GM18907 (cell line): ENCODE measurements at regions not wholly inside any gene's neighbourhood (a gene's known extent, or its start where the extent isn't known, plus 50 kb on each side); places are given as distances from the start of the nearest gene placed in this dataset.

Experiments used
- ATAC-seq: cut with Tn5 transposase; IDR thresholded peaks from one replicate; pipeline ENCODE4 v1.9.1; 2021; ENCODE audit warnings: mild to moderate bottlenecking, moderate library complexity; ENCODE audit not compliant: unreplicated experiment

GRCh38 chr13:47459512-47459911 lies 541.6 kb downstream of the SUCLA2 start:
- no peak for ATAC-seq

- ATAC-seq: no peak
Observed at GRCh38 chr13:47457626-47458025, 543.4 kb downstream of the SUCLA2 start.

DNA sequence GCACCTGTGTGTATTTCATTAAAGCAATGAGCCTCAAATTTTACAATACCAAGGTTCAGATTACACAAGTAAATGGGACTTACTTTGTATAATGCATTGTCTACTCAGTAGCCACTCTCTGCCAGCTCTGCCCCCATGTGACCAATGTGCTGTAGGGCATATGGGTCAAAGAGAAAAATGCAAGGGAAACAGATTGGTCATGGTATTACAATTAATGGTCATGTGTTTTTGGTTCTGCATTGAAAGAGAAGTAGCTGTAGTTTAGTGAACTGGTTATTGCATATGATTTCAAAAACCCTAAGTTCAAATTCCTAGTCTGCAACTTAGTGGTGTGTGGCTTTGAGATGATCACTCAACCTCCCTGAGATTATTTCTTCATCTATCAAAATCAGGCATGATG lies 545.4 kb downstream of the SUCLA2 start:
- ATAC-seq: no peak

DNA sequence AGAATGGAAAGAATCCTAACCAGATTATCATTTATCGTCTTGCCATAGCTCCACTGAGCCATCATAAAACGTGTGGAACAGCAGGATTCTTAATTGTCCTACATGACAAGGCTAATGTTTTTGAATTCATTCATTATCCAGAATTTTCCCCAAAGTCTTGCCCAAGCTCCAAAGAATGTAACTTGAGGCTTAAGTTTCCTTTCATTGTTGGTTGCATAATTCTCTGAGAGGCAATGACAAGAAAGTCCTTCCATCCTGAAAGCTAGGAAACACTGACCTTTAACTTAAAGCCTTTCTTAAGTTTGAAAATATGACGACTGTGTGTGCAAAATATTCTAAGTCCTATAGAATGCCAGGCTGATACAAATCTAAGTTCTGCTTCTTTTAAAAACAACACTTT lies 546.1 kb downstream of the SUCLA2 start:
- ATAC-seq: no peak

DNA sequence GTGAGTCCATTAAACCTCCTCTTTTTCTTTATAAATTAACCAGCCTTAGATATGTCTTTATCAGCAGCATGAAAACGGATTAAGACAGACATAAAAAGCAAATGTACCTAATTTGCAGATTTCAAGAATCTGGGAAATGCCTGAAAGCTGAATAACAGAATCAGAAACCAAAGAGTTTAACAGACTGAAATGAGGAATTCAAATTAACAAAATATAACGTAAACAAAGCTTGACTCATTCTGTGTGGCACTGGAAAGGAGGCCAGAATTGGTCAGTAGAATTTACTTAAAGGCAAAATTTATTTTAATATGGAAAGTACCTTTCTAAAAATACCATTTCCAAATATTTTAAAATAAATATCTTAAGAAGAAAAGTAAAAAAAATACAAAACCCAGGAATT lies 540.6 kb upstream of the HTR2A start:
- ATAC-seq: no peak

DNA sequence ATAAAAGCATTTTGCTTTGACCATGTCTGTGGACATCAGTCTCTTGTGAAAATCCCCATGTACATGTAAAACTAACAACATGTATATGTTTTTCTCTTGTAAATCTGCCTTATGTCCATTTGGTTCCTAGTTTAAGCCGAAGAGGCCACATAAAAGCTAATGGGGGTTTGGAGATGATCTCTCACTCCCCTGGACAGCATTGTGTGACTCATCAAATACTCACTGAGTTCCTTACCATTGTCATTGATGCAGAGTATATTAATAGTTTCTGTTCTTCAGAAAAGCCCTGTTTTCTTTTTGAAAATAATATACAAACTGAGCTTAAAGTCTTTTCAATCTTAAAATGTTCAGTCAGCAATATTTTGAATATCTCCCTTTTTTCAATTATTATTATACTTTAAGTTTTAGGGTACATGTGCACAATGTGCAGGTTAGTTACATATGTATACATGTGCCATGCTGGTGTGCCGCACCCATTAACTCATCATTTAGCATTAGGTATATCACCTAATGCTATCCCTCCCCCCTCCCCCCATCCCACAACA lies 536.7 kb upstream of the HTR2A start:
- no peak for ATAC-seq

DNA sequence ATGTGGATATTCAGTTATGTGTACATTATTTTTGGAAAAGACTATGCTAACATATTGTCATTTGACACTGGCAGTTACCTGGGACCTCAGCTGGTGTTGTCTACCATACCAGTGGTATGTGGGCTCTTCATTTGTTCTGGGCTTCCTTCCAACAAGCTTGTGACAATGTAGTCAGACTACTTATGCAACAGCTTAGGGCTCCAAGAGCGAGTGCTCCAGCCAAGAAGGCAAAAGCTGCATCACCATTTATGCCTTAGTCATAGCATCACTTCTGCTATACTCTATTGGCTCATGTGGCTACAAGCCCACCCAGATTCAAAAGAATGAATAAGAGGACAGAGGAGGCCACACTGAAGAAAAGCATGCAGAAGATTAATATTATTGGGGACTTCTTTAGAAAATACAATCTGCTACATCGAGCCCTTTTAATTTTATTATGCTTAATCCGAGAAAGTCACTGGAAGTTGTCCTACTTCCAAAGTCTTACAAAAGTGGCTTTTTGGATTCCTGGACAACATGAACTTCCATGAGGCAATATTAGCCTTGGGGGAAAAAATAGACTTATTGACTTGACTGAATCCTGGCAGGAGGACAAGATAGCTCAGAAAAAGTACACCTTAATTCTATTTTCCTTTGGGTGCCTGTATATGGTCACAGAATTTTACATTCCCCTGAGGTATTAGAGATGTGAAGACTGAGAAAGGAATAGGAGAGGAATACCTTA lies 529.4 kb upstream of the HTR2A start:
- ATAC-seq: no peak

GRCh38 chr13:47421525-47421924 lies 524.7 kb upstream of the HTR2A start:
- ATAC-seq: no peak

GRCh38 chr13:47420568-47420967 lies 523.7 kb upstream of the HTR2A start:
- no peak for ATAC-seq

DNA sequence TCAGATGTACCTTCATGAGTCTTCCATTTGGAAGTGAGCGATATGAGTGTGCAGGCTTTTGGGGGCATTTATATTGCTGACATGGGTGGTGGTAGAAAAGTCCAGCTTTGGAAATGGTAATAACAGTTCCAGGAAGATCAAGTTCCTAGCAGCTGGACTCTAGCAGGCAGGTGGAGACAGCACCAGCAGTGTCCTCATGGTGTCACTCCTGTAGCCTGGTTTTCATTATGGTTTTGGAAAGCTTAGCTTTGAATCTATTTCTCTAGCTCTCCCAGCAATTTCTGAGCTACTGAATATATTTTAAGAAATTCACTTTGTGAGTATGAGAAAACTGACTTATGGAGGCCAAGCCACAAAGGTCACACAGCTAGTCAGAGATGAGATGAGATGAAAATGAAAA lies 523.2 kb upstream of the HTR2A start:
- no peak for ATAC-seq

DNA sequence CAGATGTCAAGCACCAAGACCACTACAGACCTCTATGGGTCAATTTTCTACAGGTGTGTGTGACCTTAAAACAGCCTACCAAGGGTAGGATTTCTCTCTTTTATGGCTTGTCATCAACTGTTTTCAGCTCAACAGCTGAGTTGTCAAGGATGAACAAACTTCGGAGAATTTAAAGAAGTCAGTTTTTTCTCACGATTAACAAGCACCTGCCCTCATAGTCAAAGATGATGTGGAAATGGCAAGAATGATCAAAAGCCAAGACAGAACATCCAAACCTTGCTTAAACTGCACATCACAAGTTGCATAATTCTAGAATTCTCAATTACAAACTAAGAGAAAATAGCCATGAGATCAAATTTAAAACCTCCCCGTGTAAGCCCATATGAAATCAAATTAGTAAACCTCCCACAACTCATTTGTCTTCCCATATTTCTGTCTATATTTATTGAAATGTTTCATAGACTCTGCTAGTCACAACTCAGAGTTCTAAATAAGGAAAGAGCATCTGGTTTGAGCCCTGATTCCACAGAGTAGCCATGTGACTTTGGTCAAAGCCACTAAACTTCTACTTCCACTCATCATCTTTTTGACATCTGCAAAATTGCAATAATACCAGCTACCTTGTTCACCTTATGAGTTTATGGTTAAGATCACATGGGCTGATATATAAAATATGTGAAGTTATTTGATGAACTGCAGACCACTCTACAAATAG lies 521.5 kb upstream of the HTR2A start:
- no peak for ATAC-seq

- ATAC-seq: no peak
Observed at GRCh38 chr13:47417485-47417884, 520.6 kb upstream of the HTR2A start.

- ATAC-seq: no peak
Observed at GRCh38 chr13:47415048-47415447, 518.2 kb upstream of the HTR2A start.

DNA sequence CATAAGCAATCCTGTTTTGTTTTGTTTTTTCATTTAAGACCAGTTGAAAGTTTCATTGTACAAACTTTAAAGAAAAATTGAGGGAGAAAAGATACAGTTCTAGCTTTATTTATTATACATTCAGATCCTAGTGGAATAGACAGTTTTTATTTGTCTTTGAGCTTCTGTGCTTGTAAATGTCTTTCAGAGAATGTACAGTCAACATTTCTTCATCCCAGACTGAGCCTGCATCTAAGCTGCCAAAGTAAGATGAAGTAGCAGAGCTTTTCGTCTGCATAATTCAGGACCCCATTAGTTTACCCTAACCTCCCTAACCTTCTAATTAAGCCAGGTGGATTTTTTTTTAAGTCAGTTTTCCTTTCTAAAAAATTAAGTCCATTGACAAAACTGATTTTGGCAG lies 516.7 kb upstream of the HTR2A start:
- ATAC-seq: no peak

- ATAC-seq: no peak
Observed at GRCh38 chr13:47413112-47413511, 516.3 kb upstream of the HTR2A start.

GRCh38 chr13:47409778-47410177 lies 512.9 kb upstream of the HTR2A start:
- ATAC-seq: no peak

- no peak for ATAC-seq
Observed at GRCh38 chr13:47408546-47409319, 511.9 kb upstream of the HTR2A start.

DNA sequence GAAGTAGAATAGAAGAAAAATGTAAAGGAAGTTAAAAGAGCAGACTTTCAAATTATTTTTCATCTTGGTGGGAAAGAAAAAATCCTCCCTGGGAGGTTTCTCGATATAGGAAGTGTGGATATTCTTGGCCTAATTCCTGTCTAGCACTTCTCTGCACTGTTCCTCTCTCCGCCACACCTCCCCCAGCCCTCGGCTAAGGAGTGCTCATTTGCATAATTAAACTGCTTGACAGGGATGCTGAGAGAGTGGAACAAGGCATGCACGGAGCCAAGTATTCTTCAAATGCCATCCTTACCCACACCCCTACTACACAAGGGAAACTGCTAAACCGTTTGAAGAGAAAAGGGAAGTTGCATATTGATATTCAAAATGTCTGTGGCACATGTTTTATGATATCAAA lies 511.0 kb upstream of the HTR2A start:
- no peak for ATAC-seq

DNA sequence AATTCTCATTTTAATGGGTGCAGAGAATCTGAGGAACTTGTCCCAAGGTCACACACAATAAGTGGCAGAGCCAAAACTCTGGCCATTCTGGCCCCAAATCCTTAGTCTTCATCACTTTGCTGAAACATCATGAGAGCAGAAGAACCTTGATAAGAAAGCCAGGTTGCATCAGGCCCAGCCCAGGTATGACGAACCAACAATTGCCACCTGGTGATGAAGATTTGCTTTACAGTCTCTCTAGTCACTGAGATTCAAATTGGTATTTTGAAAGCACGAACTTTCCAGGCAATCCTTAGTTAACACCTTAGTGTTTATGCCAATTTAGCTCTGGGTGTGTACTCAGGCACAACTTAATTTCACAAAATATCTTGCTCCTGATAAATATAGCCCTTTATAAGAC lies 502.7 kb upstream of the HTR2A start:
- no peak for ATAC-seq

DNA sequence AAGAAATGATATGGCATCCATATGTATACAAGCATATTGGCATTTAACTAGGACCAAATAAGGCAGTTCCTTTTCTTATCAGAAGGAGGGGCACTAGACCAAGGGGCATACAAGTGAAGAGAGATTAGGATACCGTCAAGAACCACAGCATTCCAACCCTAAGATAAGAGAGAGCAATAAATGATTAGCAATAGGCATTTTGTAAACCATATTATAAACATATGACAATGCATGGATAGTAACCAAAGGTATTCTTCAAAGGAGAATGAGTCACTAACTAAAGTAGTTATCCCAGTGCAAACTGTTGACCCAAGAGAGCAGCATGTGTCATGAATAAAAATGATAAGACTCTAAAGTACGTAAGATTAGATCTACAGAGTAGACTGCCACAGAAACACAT lies 500.9 kb upstream of the HTR2A start:
- ATAC-seq: no peak

DNA sequence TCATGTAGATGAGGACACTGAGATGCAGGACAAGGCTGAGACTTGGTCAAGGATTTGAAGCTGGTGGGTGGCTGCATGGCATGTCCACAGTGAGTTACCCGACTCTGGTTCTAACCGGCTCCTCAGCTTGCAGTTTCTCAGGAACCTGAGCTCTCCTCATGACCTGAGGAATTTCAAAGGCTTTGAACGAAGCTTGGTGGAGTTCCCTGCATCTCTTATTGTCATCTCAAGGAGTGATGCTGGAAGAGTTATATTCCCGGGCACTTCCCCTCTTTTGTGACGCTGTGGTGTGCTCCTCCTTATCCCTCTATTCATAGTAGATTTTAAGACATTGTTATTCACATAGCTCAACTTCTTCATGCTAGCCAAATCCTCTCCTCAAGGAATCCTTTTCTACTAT lies 500.1 kb upstream of the HTR2A start:
- no peak for ATAC-seq

- no peak for ATAC-seq
Observed at GRCh38 chr13:47374741-47375140, 477.9 kb upstream of the HTR2A start.
